ENCODE measurements at regions not wholly inside any gene's neighbourhood (a gene's known extent, or its start where the extent isn't known, plus 50 kb on each side); places are given as distances from the start of the nearest gene placed in this dataset.

DNA sequence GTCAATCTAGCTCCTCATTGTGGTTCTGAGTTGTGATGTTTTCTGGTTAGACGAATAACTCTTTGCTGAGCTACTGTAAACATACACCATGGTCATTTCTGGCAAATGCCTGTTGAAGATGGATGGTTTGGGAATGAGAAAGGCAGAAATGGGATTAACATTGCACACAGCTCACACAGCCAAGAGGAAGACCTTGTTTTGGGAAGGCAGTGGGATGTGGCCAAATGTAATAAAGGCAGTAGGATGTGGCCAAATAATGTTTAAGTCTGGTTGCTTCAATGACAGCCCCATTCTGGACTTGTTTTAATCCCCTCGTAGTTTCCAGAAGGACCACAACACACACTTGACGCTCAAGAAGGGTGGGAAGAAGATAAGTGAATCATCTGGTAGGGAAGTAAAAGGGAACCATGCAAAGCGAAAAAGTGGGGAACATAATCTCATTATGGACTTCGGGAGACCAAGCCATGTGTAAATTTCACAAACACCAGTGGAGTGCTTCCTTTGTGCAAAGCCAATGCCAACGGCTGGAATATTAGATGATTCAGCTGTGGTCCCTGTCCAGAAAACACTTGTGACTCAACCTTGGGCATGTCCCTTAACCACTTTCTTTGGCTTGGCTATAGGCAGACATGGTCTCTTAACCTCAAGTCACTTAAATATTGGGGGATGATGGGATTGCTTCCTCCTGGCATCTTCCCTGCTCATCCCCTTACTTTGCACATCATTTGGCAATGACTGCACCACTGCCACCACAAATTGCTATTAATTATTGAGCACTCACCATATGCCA is 284.4 kb upstream of the CRY1 start:
- DNase-seq (ENCODE audit: low read depth in 1 of 2, low spot score in 2 of 2) = no peak
- H3K79me1 ChIP-seq (ENCODE audit: low read depth, low read length) = no peaks in the 10 kb centered on the region; the same call in 1 of the 2 replicates
- no peak for TF ChIP-seq HDAC6 (IDR thresholded peaks at IDR 0.05; ENCODE audit: low read depth, low read length)
- no peak for TF ChIP-seq RXRA (IDR thresholded peaks at IDR 0.05; ENCODE audit: insufficient read depth, low read depth, low read length)
- no peak for TF ChIP-seq CHD1 (IDR thresholded peaks at IDR 0.05; ENCODE audit: low read depth, low read length)
- TF ChIP-seq JUND (IDR thresholded peaks at IDR 0.05; ENCODE audit: low read length) = no peak
- no peak for TF ChIP-seq FOSL1 (IDR thresholded peaks at IDR 0.05; ENCODE audit: insufficient read depth, low read depth, low read length)
- TF ChIP-seq CBX5 (IDR thresholded peaks at IDR 0.05; ENCODE audit: low read depth, low read length) = no peak
- TF ChIP-seq, protein P1, sequence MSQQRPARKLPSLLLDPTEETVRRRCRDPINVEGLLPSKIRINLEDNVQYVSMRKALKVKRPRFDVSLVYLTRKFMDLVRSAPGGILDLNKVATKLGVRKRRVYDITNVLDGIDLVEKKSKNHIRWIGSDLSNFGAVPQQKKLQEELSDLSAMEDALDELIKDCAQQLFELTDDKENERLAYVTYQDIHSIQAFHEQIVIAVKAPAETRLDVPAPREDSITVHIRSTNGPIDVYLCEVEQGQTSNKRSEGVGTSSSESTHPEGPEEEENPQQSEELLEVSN (IDR thresholded peaks at IDR 0.05) = no peak
- no peak for TF ChIP-seq EZH2 (IDR thresholded peaks at IDR 0.05; ENCODE audit: low read depth, low read length, severe bottlenecking)
- no peak for TF ChIP-seq ZNF274 (IDR thresholded peaks at IDR 0.05; ENCODE audit: borderline replicate concordance, extremely low read depth, low read length)
- no peak for TF ChIP-seq SUZ12 (IDR thresholded peaks at IDR 0.05; ENCODE audit: low read length)
- no peak for TF ChIP-seq SP1 (IDR thresholded peaks at IDR 0.05; ENCODE audit: low read depth, low read length)
- no peak for TF ChIP-seq PHF8 (conservative IDR thresholded peaks at IDR 0.05; ENCODE audit: low read depth, low read length)

More for the DNA sequence above, 284.4 kb upstream of the CRY1 start:
- no peak overlapping the region for H3K4ac ChIP-seq (replicated peaks; ENCODE audit: insufficient read length, low read depth, low read length)
- 84% methylated on average over 6 of the region's 6 CpGs; no CpG with 5 or more reads in 1 of the 2 experiments for WGBS, 2 experiments (ENCODE audit: extremely low coverage in 1 of 2, insufficient coverage in 1 of 2, insufficient read length in 1 of 2, insufficient replicate concordance in 2 of 2, low coverage in 1 of 2, low lambda C conversion rate in 2 of 2, missing lambda C conversion rate in 1 of 2)
- no peak overlapping the region for H4K8ac ChIP-seq (ENCODE audit: extremely low read depth, insufficient read depth, low read length)
- ChIA-PET CTCF (ENCODE audit: partially characterized antibody) (interaction anchor here (1.0 to 1.8 kb wide), 5 partner anchors 12 to 243 kb away, joined by 3 to 11 read pairs (median 4); no protein-coding TSS in a partner anchor), POLR2A (ENCODE audit: partially characterized antibody) (interaction anchor here (0.8 kb wide), 1 partner anchor 14 kb away, joined by 3 read pairs; no protein-coding TSS in a partner anchor)
- H2BK5ac ChIP-seq (ENCODE audit: low read depth, low read length) = no peak overlapping the region
- FAIRE-seq = no peak
- H2BK12ac ChIP-seq (ENCODE audit: low read depth, low read length) = no peak overlapping the region
- H3K27me3 ChIP-seq (replicated peaks in 1 of 4; ENCODE audit: control insufficient read depth in 3 of 4, extremely low read depth in 1 of 4, insufficient read depth in 3 of 4, low read length in 3 of 4) = no peaks in the 10 kb centered on the region
- H3K27ac ChIP-seq (ENCODE audit: low read depth, low read length) = no peak overlapping the region
- no peaks in the 10 kb centered on the region for H3K79me2 ChIP-seq (ENCODE audit: control insufficient read depth in 1 of 2, insufficient read depth in 2 of 2, low read length in 2 of 2)
- H3K56ac ChIP-seq (replicated peaks; ENCODE audit: insufficient read length, low read depth, low read length) = no peak overlapping the region
- peaks cover 0 to 9% (median 4%) of the 10 kb centered on the region in 4 experiments; a peak in 3 of 7 replicates for H3K4me1 ChIP-seq (replicated peaks in 1 of 4; ENCODE audit: control insufficient read depth in 3 of 4, insufficient read depth in 4 of 4, low read length in 3 of 4)
- H2BK20ac ChIP-seq (ENCODE audit: low read length) = no peak overlapping the region
- H3K36me3 ChIP-seq (ENCODE audit: control insufficient read depth in 2 of 4, insufficient read depth in 4 of 4, low read length in 3 of 4) = no peaks in the 10 kb centered on the region
- H3K4me3 ChIP-seq (ENCODE audit: extremely low read depth in 1 of 4, insufficient read depth in 2 of 4, low read depth in 3 of 4, low read length in 4 of 4) = no peak overlapping the region
- no peak overlapping the region for H3K18ac ChIP-seq (ENCODE audit: extremely low read depth, low read length)
- no peak overlapping the region for H2BK15ac ChIP-seq (ENCODE audit: low read length)
- H4K91ac ChIP-seq (replicated peaks; ENCODE audit: insufficient read length, low read length) = no peak overlapping the region
- no peak overlapping the region for H3K23ac ChIP-seq (ENCODE audit: insufficient read length)
- H2AK5ac ChIP-seq (ENCODE audit: low read depth, low read length) = no peak overlapping the region
- H4K20me1 ChIP-seq (replicated peaks in 1 of 2; ENCODE audit: control insufficient read depth in 1 of 2, insufficient read depth in 2 of 2, low read length in 2 of 2) = no peaks in the 10 kb centered on the region
- H2BK120ac ChIP-seq (replicated peaks; ENCODE audit: low read depth, low read length) = no peak overlapping the region
- no peaks in the 10 kb centered on the region; the same call in 1 of the 2 replicates for H3K23me2 ChIP-seq (ENCODE audit: low read depth, low read length)
- no peak overlapping the region for H3K4me2 ChIP-seq (ENCODE audit: insufficient read depth in 1 of 2, low read depth in 2 of 2, low read length in 2 of 2)
- H3K14ac ChIP-seq (ENCODE audit: insufficient read length) = no peak overlapping the region
- no peak overlapping the region for H4K5ac ChIP-seq (ENCODE audit: insufficient read length, low read depth, low read length)
- H2AFZ ChIP-seq (ENCODE audit: low read length) = no peak overlapping the region
- H3K9me3 ChIP-seq (ENCODE audit: insufficient read depth in 2 of 2, low read depth in 1 of 2, low read length in 1 of 2) = no peaks in the 10 kb centered on the region
- no peak overlapping the region for H3K9ac ChIP-seq (replicated peaks in 1 of 4; ENCODE audit: extremely low read depth in 1 of 4, low read depth in 3 of 4, low read length in 3 of 4)

Measured in H1 (cell line).